ENCODE measurements at regions not wholly inside any gene's neighbourhood (a gene's known extent, or its start where the extent isn't known, plus 50 kb on each side); places are given as distances from the start of the nearest gene placed in this dataset.

DNA sequence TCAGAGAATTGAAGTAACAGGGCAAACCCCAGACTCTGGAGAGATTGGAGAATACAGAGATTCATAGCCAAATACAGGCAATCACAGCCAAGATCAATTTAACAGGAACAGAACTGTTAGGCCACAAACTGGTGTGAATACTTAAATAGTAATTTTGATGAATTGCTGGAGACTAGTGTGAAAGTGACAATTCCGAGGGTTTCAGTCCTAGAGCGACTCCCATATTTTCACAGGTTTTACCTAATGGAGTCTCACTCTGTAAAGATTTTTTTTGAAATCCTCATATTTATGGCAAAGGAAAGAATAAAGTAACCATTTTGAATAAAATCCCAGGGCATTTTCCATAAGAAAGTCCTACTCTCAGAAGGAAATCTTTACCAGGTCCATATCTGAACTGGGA, 135.5 kb downstream of the MMUT start:
- Histone ChIP-seq H3K9me3 (ENCODE audit: severe bottlenecking) (no peaks in the 10 kb centered on the region), H3K36me3 (no peaks in the 10 kb centered on the region), H3K27me3 (ENCODE audit: insufficient read depth, low read depth, severe bottlenecking) (no peaks in the 10 kb centered on the region), H3K27ac (no peak overlapping the region), H3K4me3 (ENCODE audit: low read depth, low read length) (no peak overlapping the region)
- DNase-seq = no peak
- TF ChIP-seq CTCF (IDR thresholded peaks at IDR 0.05; ENCODE audit: low read depth, low read length) = no peak

GRCh38 chr6:49327005-49327404, 136.0 kb downstream of the MMUT start:
- H3K4me3 ChIP-seq (ENCODE audit: low read depth, low read length) = no peak overlapping the region
- H3K27me3 ChIP-seq (ENCODE audit: insufficient read depth, low read depth, severe bottlenecking) = no peaks in the 10 kb centered on the region
- no peak overlapping the region for H3K27ac ChIP-seq
- no peaks in the 10 kb centered on the region for H3K36me3 ChIP-seq
- no peak for DNase-seq
- TF ChIP-seq CTCF (IDR thresholded peaks at IDR 0.05; ENCODE audit: low read depth, low read length) = no peak
- no peaks in the 10 kb centered on the region for H3K9me3 ChIP-seq (ENCODE audit: severe bottlenecking)

DNA sequence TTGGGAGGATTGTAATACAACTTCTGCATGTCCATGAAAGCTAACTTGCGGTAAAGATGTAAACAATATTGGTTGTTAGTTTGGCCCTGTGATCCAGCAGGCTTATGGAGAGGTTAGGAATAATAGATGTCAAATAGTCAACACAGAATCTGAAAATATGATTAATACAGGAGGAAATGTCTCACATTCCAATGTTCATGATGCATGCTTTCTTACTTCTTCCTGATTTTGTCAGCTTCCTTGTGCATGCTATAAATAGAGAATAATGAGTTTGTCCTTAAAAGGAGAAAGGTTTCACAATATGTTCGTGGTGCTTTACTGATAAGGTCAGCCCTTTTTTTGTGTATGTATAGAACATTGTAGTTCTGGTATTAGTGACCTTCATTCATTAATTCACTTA, 136.7 kb downstream of the MMUT start:
- no peak for DNase-seq
- no peaks in the 10 kb centered on the region for H3K27me3 ChIP-seq (ENCODE audit: insufficient read depth, low read depth, severe bottlenecking)
- no peak overlapping the region for H3K27ac ChIP-seq
- no peak overlapping the region for H3K4me3 ChIP-seq (ENCODE audit: low read depth, low read length)
- no peak for TF ChIP-seq CTCF (IDR thresholded peaks at IDR 0.05; ENCODE audit: low read depth, low read length)
- no peaks in the 10 kb centered on the region for H3K9me3 ChIP-seq (ENCODE audit: severe bottlenecking)
- no peaks in the 10 kb centered on the region for H3K36me3 ChIP-seq

GRCh38 chr6:49325891-49326290, 137.2 kb downstream of the MMUT start:
- Histone ChIP-seq H3K9me3 (ENCODE audit: severe bottlenecking) (no peaks in the 10 kb centered on the region), H3K27me3 (ENCODE audit: insufficient read depth, low read depth, severe bottlenecking) (no peaks in the 10 kb centered on the region), H3K4me3 (ENCODE audit: low read depth, low read length) (no peak overlapping the region), H3K36me3 (no peaks in the 10 kb centered on the region), H3K27ac (no peak overlapping the region)
- no peak for TF ChIP-seq CTCF (IDR thresholded peaks at IDR 0.05; ENCODE audit: low read depth, low read length)
- no peak for DNase-seq

- no peak for DNase-seq
- Histone ChIP-seq H3K9me3 (ENCODE audit: severe bottlenecking) (no peaks in the 10 kb centered on the region), H3K27me3 (ENCODE audit: insufficient read depth, low read depth, severe bottlenecking) (no peaks in the 10 kb centered on the region), H3K27ac (no peak overlapping the region), H3K4me3 (ENCODE audit: low read depth, low read length) (no peak overlapping the region), H3K36me3 (no peaks in the 10 kb centered on the region)
- TF ChIP-seq CTCF (IDR thresholded peaks at IDR 0.05; ENCODE audit: low read depth, low read length) = no peak
Measured at GRCh38 chr6:49322861-49323260, 140.2 kb downstream of the MMUT start.

- no peak for TF ChIP-seq CTCF (IDR thresholded peaks at IDR 0.05; ENCODE audit: low read depth, low read length)
- H3K27me3 ChIP-seq (ENCODE audit: insufficient read depth, low read depth, severe bottlenecking) = no peaks in the 10 kb centered on the region
- no peak overlapping the region for H3K4me3 ChIP-seq (ENCODE audit: low read depth, low read length)
- peaks cover 3% of the 10 kb centered on the region for H3K9me3 ChIP-seq (ENCODE audit: severe bottlenecking)
- no peak overlapping the region for H3K27ac ChIP-seq
- no peaks in the 10 kb centered on the region for H3K36me3 ChIP-seq
- no peak for DNase-seq
Measured at GRCh38 chr6:49321561-49322072, 141.4 kb downstream of the MMUT start.

Measured in WERI-Rb-1 (cell line).